ENCODE measurements at regions not wholly inside any gene's neighbourhood (a gene's known extent, or its start where the extent isn't known, plus 50 kb on each side); places are given as distances from the start of the nearest gene placed in this dataset.

DNA sequence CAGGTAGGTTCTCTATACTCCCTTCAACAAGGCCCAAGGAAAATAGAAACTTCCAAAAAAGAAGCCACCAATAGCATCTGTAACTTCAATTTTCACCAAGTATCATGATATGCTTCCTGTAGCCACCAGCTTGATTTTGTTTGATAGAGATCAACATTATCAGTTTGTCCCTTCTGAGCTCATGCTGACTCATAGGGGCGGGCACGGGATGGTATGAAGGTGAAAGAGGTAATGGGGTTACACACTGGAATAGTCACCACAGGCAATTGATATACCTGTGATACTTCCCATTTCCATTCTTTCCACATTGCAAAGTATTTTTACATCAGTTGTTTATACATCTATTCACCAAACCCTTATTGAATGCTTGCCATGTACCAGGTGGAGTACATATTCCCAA is 134.1 kb downstream of the KCNA5 start (continued):
- TF ChIP-seq, protein P1, sequence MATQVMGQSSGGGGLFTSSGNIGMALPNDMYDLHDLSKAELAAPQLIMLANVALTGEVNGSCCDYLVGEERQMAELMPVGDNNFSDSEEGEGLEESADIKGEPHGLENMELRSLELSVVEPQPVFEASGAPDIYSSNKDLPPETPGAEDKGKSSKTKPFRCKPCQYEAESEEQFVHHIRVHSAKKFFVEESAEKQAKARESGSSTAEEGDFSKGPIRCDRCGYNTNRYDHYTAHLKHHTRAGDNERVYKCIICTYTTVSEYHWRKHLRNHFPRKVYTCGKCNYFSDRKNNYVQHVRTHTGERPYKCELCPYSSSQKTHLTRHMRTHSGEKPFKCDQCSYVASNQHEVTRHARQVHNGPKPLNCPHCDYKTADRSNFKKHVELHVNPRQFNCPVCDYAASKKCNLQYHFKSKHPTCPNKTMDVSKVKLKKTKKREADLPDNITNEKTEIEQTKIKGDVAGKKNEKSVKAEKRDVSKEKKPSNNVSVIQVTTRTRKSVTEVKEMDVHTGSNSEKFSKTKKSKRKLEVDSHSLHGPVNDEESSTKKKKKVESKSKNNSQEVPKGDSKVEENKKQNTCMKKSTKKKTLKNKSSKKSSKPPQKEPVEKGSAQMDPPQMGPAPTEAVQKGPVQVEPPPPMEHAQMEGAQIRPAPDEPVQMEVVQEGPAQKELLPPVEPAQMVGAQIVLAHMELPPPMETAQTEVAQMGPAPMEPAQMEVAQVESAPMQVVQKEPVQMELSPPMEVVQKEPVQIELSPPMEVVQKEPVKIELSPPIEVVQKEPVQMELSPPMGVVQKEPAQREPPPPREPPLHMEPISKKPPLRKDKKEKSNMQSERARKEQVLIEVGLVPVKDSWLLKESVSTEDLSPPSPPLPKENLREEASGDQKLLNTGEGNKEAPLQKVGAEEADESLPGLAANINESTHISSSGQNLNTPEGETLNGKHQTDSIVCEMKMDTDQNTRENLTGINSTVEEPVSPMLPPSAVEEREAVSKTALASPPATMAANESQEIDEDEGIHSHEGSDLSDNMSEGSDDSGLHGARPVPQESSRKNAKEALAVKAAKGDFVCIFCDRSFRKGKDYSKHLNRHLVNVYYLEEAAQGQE (IDR thresholded peaks at IDR 0.05) = no peak
- no peak for TF ChIP-seq RXRA (IDR thresholded peaks at IDR 0.05)
- TF ChIP-seq, protein P2, sequence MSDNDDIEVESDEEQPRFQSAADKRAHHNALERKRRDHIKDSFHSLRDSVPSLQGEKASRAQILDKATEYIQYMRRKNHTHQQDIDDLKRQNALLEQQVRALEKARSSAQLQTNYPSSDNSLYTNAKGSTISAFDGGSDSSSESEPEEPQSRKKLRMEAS (IDR thresholded peaks at IDR 0.05) = no peak
- TF ChIP-seq RAD21 (IDR thresholded peaks at IDR 0.05) = no peak

DNA sequence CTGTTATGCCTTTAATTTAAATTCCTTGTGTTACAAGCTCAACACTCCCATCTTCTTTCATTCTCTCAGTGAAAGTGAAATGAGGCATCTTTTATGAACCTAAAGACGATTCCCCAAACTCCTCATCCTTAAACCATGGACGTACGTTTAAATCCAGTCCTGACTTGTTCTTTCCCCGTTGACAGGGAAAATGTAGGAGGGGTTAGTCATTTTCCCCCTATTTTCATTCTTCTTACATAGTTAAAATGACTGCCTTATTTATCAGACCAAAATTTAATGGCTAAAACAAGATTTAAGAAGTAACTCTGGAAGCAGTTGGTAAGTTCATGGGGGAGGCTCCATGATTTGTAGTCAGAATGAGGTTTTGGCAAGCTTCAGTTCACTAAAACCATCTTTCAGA is 134.9 kb downstream of the KCNA5 start:
- Histone ChIP-seq H3K4me1 (ENCODE audit: control insufficient read depth in 4 of 4, insufficient read depth in 4 of 4, low read length in 3 of 4) (peaks cover 0 to 3% (median 0%) of the 10 kb centered on the region in 4 donors), H3K9me3 (ENCODE audit: control insufficient read depth in 4 of 4, low read length in 3 of 4) (no peaks in the 10 kb centered on the region), H3K4me3 (ENCODE audit: low read depth in 1 of 3, low read length in 3 of 3) (no peak overlapping the region), H3K27me3 (ENCODE audit: control insufficient read depth in 4 of 4, insufficient read depth in 4 of 4, low read length in 3 of 4) (no peaks in the 10 kb centered on the region), H3K27ac (ENCODE audit: low read depth in 1 of 2, low read length in 2 of 2) (no peak overlapping the region), H3K36me3 (ENCODE audit: control insufficient read depth in 4 of 4, insufficient read depth in 3 of 4, low read depth in 1 of 4, low read length in 3 of 4) (no peaks in the 10 kb centered on the region), H3K9ac (ENCODE audit: low read depth in 1 of 2, low read length in 2 of 2) (no peak overlapping the region)
- TF ChIP-seq FOXA2 (IDR thresholded peaks at IDR 0.05) (no peak), EGR1 (IDR thresholded peaks at IDR 0.05; ENCODE audit: low read depth in 2 of 2) (no peak), HNF4A (conservative IDR thresholded peaks at IDR 0.05) (no peak), SP1 (IDR thresholded peaks at IDR 0.05) (no peak), RAD21 (IDR thresholded peaks at IDR 0.05) (no peak), FOXA1 (IDR thresholded peaks at IDR 0.05) (no peak), GABPA (IDR thresholded peaks at IDR 0.05 in 1 of 2, conservative IDR thresholded peaks at IDR 0.05 in 1 of 2) (no peak), TAF1 (conservative IDR thresholded peaks at IDR 0.05) (no peak), YY1 (IDR thresholded peaks at IDR 0.05) (no peak), JUND (IDR thresholded peaks at IDR 0.05) (no peak), HNF4G (IDR thresholded peaks at IDR 0.05) (no peak), RXRA (IDR thresholded peaks at IDR 0.05) (no peak), NR2F2 (IDR thresholded peaks at IDR 0.05) (no peak)
- TF ChIP-seq, protein P2 (IDR thresholded peaks at IDR 0.05) = no peak
- TF ChIP-seq, protein P3, sequence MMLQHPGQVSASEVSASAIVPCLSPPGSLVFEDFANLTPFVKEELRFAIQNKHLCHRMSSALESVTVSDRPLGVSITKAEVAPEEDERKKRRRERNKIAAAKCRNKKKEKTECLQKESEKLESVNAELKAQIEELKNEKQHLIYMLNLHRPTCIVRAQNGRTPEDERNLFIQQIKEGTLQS (IDR thresholded peaks at IDR 0.05) = no peak
- TF ChIP-seq, protein P4, sequence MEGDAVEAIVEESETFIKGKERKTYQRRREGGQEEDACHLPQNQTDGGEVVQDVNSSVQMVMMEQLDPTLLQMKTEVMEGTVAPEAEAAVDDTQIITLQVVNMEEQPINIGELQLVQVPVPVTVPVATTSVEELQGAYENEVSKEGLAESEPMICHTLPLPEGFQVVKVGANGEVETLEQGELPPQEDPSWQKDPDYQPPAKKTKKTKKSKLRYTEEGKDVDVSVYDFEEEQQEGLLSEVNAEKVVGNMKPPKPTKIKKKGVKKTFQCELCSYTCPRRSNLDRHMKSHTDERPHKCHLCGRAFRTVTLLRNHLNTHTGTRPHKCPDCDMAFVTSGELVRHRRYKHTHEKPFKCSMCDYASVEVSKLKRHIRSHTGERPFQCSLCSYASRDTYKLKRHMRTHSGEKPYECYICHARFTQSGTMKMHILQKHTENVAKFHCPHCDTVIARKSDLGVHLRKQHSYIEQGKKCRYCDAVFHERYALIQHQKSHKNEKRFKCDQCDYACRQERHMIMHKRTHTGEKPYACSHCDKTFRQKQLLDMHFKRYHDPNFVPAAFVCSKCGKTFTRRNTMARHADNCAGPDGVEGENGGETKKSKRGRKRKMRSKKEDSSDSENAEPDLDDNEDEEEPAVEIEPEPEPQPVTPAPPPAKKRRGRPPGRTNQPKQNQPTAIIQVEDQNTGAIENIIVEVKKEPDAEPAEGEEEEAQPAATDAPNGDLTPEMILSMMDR (IDR thresholded peaks at IDR 0.05; ENCODE audit: low read depth, low read length, missing input control) = no peak
- TF ChIP-seq, protein P1 (IDR thresholded peaks at IDR 0.05) = no peak
- TF ChIP-seq, protein P5, sequence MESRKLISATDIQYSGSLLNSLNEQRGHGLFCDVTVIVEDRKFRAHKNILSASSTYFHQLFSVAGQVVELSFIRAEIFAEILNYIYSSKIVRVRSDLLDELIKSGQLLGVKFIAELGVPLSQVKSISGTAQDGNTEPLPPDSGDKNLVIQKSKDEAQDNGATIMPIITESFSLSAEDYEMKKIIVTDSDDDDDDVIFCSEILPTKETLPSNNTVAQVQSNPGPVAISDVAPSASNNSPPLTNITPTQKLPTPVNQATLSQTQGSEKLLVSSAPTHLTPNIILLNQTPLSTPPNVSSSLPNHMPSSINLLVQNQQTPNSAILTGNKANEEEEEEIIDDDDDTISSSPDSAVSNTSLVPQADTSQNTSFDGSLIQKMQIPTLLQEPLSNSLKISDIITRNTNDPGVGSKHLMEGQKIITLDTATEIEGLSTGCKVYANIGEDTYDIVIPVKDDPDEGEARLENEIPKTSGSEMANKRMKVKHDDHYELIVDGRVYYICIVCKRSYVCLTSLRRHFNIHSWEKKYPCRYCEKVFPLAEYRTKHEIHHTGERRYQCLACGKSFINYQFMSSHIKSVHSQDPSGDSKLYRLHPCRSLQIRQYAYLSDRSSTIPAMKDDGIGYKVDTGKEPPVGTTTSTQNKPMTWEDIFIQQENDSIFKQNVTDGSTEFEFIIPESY (IDR thresholded peaks at IDR 0.05) = no peak
- 78% methylated on average over 4 of the region's 4 CpGs for WGBS
- DNase-seq (ENCODE audit: low spot score) = no peak
